NT2/D1 (cell line): ENCODE measurements at regions not wholly inside any gene's neighbourhood (a gene's known extent, or its start where the extent isn't known, plus 50 kb on each side); places are given as distances from the start of the nearest gene placed in this dataset.

ENCODE experiments used
- DNase-seq: peaks from one replicate; pipeline ENCODE4 v3.0.0-alpha.2; 2011; ENCODE audit warnings: low read depth, low spot score
- H3K27me3 ChIP-seq: 2 replicates; pipeline ENCODE4 v1.6.0; 2011; ENCODE audit warnings: mild to moderate bottlenecking; ENCODE audit not compliant: insufficient read length, insufficient read depth
- H3K36me3 ChIP-seq: 2 replicates; pipeline ENCODE4 v1.6.1; 2011; ENCODE audit warnings: mild to moderate bottlenecking, low read length, mixed read lengths; ENCODE audit not compliant: insufficient read depth, insufficient read length
- H3K4me1 ChIP-seq: 2 replicates; pipeline ENCODE4 v1.5.1; 2011; ENCODE audit not compliant: insufficient read depth, insufficient read length
- H3K4me3 ChIP-seq: 2 replicates; pipeline ENCODE4 v1.5.1; 2011; ENCODE audit warnings: low read depth; ENCODE audit not compliant: insufficient read length
- H3K9ac ChIP-seq: 2 replicates; pipeline ENCODE4 v1.6.0; 2011; ENCODE audit warnings: low read depth; ENCODE audit not compliant: insufficient read length
- H3K9me3 ChIP-seq: 2 replicates; pipeline ENCODE4 v1.5.1; 2011; ENCODE audit warnings: mild to moderate bottlenecking, low read length; ENCODE audit not compliant: insufficient read depth
- SUZ12 ChIP-seq: IDR thresholded peaks from 2 replicates; pipeline ENCODE4 v1.6.1; 2011; ENCODE audit not compliant: insufficient read length, insufficient read depth; ENCODE audit errors: extremely low read depth
- YY1 ChIP-seq: IDR thresholded peaks from 2 replicates; pipeline ENCODE4 v1.6.1; 2011; ENCODE audit not compliant: insufficient read length, insufficient read depth
- ZNF274 ChIP-seq: IDR thresholded peaks from 2 replicates; pipeline ENCODE4 v1.6.1; 2011; ENCODE audit warnings: mild to moderate bottlenecking, low read depth, low read length

DNA sequence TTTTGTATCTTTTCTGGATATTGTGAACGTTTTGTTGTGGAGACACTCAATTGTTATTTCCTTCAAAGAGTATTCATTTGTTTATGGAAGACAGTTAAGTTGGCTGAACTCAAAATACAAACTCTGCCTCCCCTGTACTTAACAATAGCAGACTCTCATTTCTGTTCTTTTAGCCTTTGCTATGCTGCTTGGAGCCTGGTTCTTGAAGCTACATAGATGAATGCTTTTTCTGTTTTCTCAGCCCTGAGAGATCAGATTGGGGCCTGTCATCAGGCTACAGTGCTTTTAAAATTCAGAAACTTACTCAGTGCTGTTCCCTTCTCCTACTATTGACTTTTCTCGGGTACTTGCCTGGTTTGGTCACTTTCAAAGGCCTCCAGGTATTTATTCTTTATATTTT is 215.7 kb upstream of the LYPLAL1 start:
- no peak overlapping the region for H3K9ac ChIP-seq
- no peak for TF ChIP-seq SUZ12
- TF ChIP-seq ZNF274 = no peak
- TF ChIP-seq YY1 = no peak
- H3K4me1 ChIP-seq = no peaks in the 10 kb centered on the region
- no peaks in the 10 kb centered on the region for H3K9me3 ChIP-seq
- no peak for DNase-seq
- H3K4me3 ChIP-seq = no peak overlapping the region
- no peaks in the 10 kb centered on the region for H3K36me3 ChIP-seq
- H3K27me3 ChIP-seq = no peaks in the 10 kb centered on the region

DNA sequence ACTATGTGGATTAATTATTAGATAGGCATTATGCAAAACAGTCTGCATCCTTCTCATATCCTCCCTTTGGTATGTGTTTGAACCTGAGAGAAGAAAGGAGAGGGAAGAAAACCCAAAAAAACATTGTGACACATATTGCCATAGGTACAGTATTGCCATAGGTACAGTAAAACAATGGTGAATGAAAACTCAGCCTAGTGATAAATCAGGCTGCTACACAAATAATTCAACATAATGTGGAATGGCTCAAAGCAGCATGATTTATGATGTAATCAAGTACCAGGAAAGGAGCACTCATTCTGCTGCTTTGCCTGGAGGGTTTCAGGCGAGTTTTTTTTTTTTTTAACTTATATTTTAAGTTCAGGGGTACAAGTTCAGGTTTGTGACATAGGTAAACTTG is 213.9 kb upstream of the LYPLAL1 start:
- no peaks in the 10 kb centered on the region for H3K27me3 ChIP-seq
- no peaks in the 10 kb centered on the region for H3K4me1 ChIP-seq
- no peaks in the 10 kb centered on the region for H3K9me3 ChIP-seq
- no peak overlapping the region for H3K9ac ChIP-seq
- no peaks in the 10 kb centered on the region for H3K36me3 ChIP-seq
- TF ChIP-seq ZNF274 (no peak), SUZ12 (no peak), YY1 (no peak)
- no peak overlapping the region for H3K4me3 ChIP-seq
- no peak for DNase-seq

DNA sequence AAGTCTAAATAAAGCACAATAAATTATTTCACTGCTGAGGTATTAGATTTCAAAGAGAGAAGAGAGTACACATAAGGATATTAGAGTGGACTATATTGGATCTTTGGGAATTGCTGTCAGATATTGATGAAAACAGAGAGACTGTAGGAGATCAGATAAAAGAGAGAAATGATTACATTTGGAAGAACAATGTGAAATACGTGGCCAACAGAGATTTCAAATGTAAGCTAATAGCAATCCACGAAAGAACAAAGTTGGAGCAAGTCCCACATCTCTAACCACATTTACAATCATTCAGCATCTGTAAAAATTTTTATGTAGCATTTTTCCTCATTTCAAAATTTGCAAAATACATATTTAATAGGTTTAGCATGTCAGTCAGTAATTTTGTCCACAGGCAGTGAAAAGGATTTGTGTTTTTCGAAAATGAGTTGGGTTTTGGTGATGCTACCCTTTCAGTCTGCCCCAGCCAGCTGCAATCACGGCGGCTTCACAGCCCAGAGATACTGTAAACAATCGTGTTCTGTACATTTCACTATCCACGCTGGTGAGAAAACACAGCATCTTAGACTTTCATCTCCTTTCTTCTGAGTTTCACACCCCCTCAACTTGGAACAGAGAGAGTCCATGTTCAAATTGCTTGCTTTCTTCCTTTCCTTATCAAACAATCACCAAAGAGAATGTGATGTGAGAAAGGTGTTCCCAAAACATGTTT is 209.1 kb upstream of the LYPLAL1 start:
- no peak overlapping the region for H3K4me3 ChIP-seq
- H3K27me3 ChIP-seq = no peaks in the 10 kb centered on the region
- no peaks in the 10 kb centered on the region for H3K36me3 ChIP-seq
- no peaks in the 10 kb centered on the region for H3K4me1 ChIP-seq
- H3K9ac ChIP-seq = no peak overlapping the region
- H3K9me3 ChIP-seq = no peaks in the 10 kb centered on the region; the same call in 1 of the 2 replicates
- no peak for DNase-seq
- TF ChIP-seq ZNF274 (no peak), SUZ12 (no peak), YY1 (no peak)

DNA sequence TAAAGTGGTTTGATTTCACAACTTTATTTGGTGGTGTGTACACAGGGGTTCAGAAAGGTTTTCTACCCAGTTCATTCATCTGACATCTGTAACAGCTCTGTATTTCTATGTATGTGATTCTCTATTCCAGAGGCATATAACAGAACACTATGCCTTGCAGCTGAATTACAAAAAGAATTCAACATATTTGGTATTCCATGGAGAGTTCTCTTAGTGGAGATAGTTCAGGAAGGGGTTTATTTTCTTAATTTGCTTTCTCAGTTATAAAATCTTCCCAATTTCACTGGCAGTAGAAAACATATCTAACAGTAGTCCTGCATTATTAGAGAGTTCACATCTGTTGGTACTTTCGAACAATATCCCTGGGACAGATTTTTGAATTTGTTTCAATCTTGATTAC is 207.9 kb upstream of the LYPLAL1 start:
- no peaks in the 10 kb centered on the region for H3K4me1 ChIP-seq
- TF ChIP-seq YY1 (no peak), ZNF274 (no peak), SUZ12 (no peak)
- H3K27me3 ChIP-seq = no peaks in the 10 kb centered on the region
- no peak overlapping the region for H3K4me3 ChIP-seq
- DNase-seq = no peak
- H3K36me3 ChIP-seq = no peaks in the 10 kb centered on the region
- no peaks in the 10 kb centered on the region; the same call in 1 of the 2 replicates for H3K9me3 ChIP-seq
- no peak overlapping the region for H3K9ac ChIP-seq

DNA sequence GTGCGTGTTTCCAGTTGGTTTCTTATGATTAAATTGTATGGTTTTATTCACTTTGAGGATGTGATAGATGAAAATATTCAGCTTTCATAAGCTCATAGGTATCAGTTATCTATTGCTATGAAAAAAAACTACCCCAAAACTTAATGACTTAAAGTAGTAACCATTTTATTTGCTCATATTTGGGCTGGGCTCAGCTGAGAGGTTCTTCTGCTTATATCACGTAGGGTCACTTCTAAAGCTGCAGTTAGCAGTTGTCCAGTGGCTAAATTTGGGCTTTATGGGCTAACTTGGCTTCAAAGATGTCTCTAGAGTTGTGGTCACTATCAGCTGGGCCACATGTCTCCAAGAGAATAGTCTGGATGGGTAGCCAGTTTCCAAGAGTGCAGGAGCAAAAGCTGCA is 206.4 kb upstream of the LYPLAL1 start:
- Histone ChIP-seq H3K4me3 (no peak overlapping the region), H3K4me1 (no peaks in the 10 kb centered on the region), H3K27me3 (no peaks in the 10 kb centered on the region), H3K9me3 (peaks cover under 1% of the 10 kb centered on the region; the same call in 1 of the 2 replicates), H3K9ac (no peak overlapping the region), H3K36me3 (no peaks in the 10 kb centered on the region)
- no peak for DNase-seq
- TF ChIP-seq ZNF274 (no peak), SUZ12 (no peak), YY1 (no peak)

DNA sequence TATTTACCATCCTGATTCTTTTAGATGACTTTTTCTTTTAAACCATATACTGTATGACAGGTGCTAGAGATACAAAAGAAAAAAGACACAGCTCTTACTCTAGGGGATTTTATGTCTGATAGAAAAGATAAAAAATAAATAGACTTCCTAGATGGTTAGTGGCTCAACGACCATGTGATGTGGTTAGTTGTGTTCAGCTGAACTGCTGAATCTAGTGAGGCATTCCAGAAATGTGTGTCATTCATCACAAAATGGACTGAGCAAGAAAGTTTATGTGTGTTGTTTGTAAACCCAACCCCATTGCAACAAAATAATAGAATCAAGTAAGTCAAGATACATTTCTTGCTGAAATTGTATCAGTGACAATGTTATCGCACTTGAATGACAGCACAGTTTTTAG is 205.8 kb upstream of the LYPLAL1 start:
- Histone ChIP-seq H3K4me1 (no peaks in the 10 kb centered on the region), H3K4me3 (no peak overlapping the region), H3K27me3 (no peaks in the 10 kb centered on the region), H3K36me3 (no peaks in the 10 kb centered on the region), H3K9me3 (peaks cover 7% of the 10 kb centered on the region), H3K9ac (no peak overlapping the region)
- DNase-seq = no peak
- TF ChIP-seq SUZ12 = no peak
- TF ChIP-seq YY1 = no peak
- TF ChIP-seq ZNF274 = no peak

DNA sequence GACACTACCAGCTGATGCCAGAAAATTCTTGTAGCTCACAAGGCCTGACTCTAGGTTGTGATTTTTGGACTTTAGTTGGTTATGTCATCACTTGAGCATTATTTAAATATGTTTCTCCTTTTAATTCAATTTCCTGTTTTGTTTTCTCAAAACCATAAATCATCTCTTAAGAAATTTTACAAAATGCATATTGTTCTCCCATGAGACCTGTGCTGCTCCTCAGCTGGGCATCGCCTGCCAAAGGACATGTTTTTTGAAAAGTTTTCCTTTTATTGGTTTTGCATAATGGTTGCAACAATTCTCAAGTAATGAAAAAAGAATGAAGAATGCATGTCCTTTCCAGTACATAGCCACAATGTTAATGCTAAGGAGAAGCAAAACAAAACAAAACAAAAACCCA is 204.7 kb upstream of the LYPLAL1 start:
- no peak for DNase-seq
- H3K9me3 ChIP-seq = peaks cover 13% of the 10 kb centered on the region
- no peaks in the 10 kb centered on the region for H3K4me1 ChIP-seq
- H3K27me3 ChIP-seq = no peaks in the 10 kb centered on the region
- no peak overlapping the region for H3K4me3 ChIP-seq
- H3K9ac ChIP-seq = no peak overlapping the region
- H3K36me3 ChIP-seq = no peaks in the 10 kb centered on the region
- TF ChIP-seq ZNF274 = no peak
- TF ChIP-seq SUZ12 = no peak
- TF ChIP-seq YY1 = no peak
